ENCODE measurements at regions not wholly inside any gene's neighbourhood (a gene's known extent, or its start where the extent isn't known, plus 50 kb on each side); places are given as distances from the start of the nearest gene placed in this dataset.

- TF ChIP-seq CTCF (IDR thresholded peaks at IDR 0.05) = no peak
- no peak for TF ChIP-seq EZH2 (IDR thresholded peaks at IDR 0.05)
- TF ChIP-seq EZH2phosphoT487 (IDR thresholded peaks at IDR 0.05) = no peak
Observed at GRCh38 chr12:102687523-102687922, 207.2 kb upstream of the IGF1 start.

Measured in neural progenitor cell (in vitro differentiated cells).